Muscle layer of duodenum (tissue), 2 donors: ENCODE measurements at regions not wholly inside any gene's neighbourhood (a gene's known extent, or its start where the extent isn't known, plus 50 kb on each side); places are given as distances from the start of the nearest gene placed in this dataset.

Experiments
- H3K27ac ChIP-seq: one replicate; pipeline ENCODE4 v1.7.0; 2013; ENCODE audit warnings: mild to moderate bottlenecking, low read length
- H3K27me3 ChIP-seq: one replicate; pipeline ENCODE4 v1.7.0; 2013; ENCODE audit warnings: low read depth, mild to moderate bottlenecking, control low read depth, low read length
- H3K36me3 ChIP-seq, 2 donors: one replicate each; pipeline ENCODE4 v1.7.0; 2013; ENCODE audit warnings: low read length in 2 of 2, control low read depth in 1 of 2, mild to moderate bottlenecking in 1 of 2; ENCODE audit not compliant: insufficient read depth in 2 of 2, control insufficient read depth in 1 of 2
- H3K4me1 ChIP-seq, 2 donors: one replicate each; pipeline ENCODE4 v1.7.0; 2013; ENCODE audit warnings: low read length in 2 of 2, mild to moderate bottlenecking in 2 of 2, control low read depth in 1 of 2, moderate library complexity in 1 of 2; ENCODE audit not compliant: insufficient read depth in 2 of 2, control insufficient read depth in 1 of 2
- H3K4me3 ChIP-seq, 2 donors: one replicate each; pipeline ENCODE4 v1.7.0; 2013; ENCODE audit warnings: low read length in 2 of 2, low read depth in 1 of 2, mild to moderate bottlenecking in 1 of 2
- H3K9me3 ChIP-seq, 2 donors: one replicate each; pipeline ENCODE4 v1.7.0; 2013; ENCODE audit warnings: low read length in 2 of 2, control low read depth in 1 of 2, mild to moderate bottlenecking in 1 of 2; ENCODE audit not compliant: control insufficient read depth in 1 of 2
- donor health status: healthy.

DNA sequence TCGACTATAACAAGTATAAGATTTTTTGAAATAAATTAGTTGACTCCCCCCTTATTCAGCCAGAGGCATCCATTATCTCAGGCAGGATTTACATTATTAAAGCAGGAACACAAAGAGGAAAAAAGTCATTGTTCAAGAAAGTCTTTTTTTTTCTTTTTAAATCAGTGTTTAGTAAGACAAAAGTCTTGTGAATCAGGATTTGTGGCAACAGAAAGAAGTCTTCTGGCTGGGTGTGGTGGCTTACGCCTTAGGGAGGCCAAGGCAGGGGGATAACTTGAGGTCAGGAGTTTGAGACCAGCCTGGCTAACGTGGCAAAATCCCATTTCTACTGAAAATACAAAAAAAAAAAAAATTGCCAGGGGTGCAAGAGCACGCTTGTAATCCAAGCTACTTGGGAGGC lies 505.5 kb downstream of the LMO4 start:
- Histone ChIP-seq H3K27me3 (no peaks in the 10 kb centered on the region), H3K4me3 (no peak overlapping the region), H3K36me3 (no peaks in the 10 kb centered on the region)

GRCh38 chr1:87834941-87835340 lies 506.3 kb downstream of the LMO4 start:
- Histone ChIP-seq H3K27me3 (no peaks in the 10 kb centered on the region), H3K36me3 (no peaks in the 10 kb centered on the region), H3K4me3 (no peak overlapping the region), H3K27ac (no peak overlapping the region), H3K4me1 (no peaks in the 10 kb centered on the region), H3K9me3 (no peaks in the 10 kb centered on the region)

More for the DNA sequence above, 505.5 kb downstream of the LMO4 start:
- Histone ChIP-seq H3K27ac (no peak overlapping the region), H3K4me1 (no peaks in the 10 kb centered on the region), H3K9me3 (no peaks in the 10 kb centered on the region)

GRCh38 chr1:87840767-87841166 lies 512.1 kb downstream of the LMO4 start:
- Histone ChIP-seq H3K36me3 (no peaks in the 10 kb centered on the region), H3K9me3 (no peaks in the 10 kb centered on the region), H3K4me1 (no peaks in the 10 kb centered on the region), H3K4me3 (no peak overlapping the region), H3K27me3 (no peaks in the 10 kb centered on the region), H3K27ac (no peak overlapping the region)

GRCh38 chr1:87841332-87841731 lies 512.7 kb downstream of the LMO4 start:
- Histone ChIP-seq H3K27me3 (no peaks in the 10 kb centered on the region), H3K4me1 (no peaks in the 10 kb centered on the region), H3K9me3 (no peaks in the 10 kb centered on the region), H3K36me3 (no peaks in the 10 kb centered on the region), H3K27ac (no peak overlapping the region), H3K4me3 (no peak overlapping the region)

- no peaks in the 10 kb centered on the region for H3K4me1 ChIP-seq
- no peaks in the 10 kb centered on the region for H3K27me3 ChIP-seq
- H3K9me3 ChIP-seq: no peaks in the 10 kb centered on the region
- no peaks in the 10 kb centered on the region for H3K36me3 ChIP-seq
- no peak overlapping the region for H3K4me3 ChIP-seq
- H3K27ac ChIP-seq: no peak overlapping the region
Measured at GRCh38 chr1:87842156-87842555, 513.5 kb downstream of the LMO4 start.

- Histone ChIP-seq H3K36me3 (no peaks in the 10 kb centered on the region), H3K4me3 (no peak overlapping the region), H3K27ac (no peak overlapping the region), H3K9me3 (no peaks in the 10 kb centered on the region), H3K27me3 (no peaks in the 10 kb centered on the region), H3K4me1 (no peaks in the 10 kb centered on the region)
Measured at GRCh38 chr1:87844251-87844650, 515.6 kb downstream of the LMO4 start.

- no peaks in the 10 kb centered on the region for H3K9me3 ChIP-seq
- no peak overlapping the region for H3K27ac ChIP-seq
- H3K4me3 ChIP-seq: no peak overlapping the region
- H3K27me3 ChIP-seq: no peaks in the 10 kb centered on the region
- H3K4me1 ChIP-seq: no peaks in the 10 kb centered on the region
- no peaks in the 10 kb centered on the region for H3K36me3 ChIP-seq
Measured at GRCh38 chr1:87851490-87851889, 522.8 kb downstream of the LMO4 start.

GRCh38 chr1:87852410-87853161 lies 523.9 kb downstream of the LMO4 start:
- no peaks in the 10 kb centered on the region for H3K9me3 ChIP-seq
- no peak overlapping the region for H3K27ac ChIP-seq
- H3K4me3 ChIP-seq: no peak overlapping the region
- no peaks in the 10 kb centered on the region for H3K36me3 ChIP-seq
- no peaks in the 10 kb centered on the region for H3K4me1 ChIP-seq
- H3K27me3 ChIP-seq: no peaks in the 10 kb centered on the region

DNA sequence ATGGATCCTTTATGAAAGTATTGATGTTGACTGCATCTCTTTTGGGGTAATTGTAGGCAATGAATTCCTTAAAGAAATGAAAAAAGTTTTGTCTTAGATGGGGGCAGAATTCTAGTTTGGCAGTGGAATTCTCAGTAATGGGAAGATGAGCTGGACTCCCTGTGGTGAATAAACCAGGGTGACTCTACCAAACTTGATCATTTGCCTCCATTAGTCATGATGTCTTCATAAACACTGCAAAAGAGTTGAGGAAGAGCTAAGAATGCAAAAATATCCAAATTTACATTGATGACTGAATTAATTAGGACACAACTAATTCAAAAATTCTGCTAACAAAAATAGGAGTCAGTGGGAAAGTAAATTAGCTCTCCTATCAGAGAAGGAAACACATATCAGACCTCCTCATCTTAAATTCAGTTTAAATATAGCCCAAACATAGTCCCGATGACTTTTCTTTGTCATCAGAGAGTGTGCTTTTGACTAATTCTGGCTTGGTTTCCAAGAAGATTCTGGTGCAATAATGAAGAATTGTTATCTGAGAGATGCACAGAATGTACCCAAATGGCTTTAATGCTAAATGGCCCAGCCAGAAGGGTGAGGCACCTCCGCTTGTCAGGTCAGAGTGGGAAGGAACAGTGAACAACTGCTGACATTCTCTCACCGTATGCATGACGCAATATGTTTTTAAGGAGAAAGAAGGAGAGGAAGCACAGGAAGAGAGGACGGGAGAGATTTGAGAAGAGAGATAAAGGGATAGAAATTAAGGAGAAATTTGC lies 525.1 kb downstream of the LMO4 start:
- Histone ChIP-seq H3K36me3 (no peaks in the 10 kb centered on the region), H3K4me1 (no peaks in the 10 kb centered on the region), H3K4me3 (no peak overlapping the region), H3K27ac (no peak overlapping the region), H3K9me3 (peaks cover 0 to 1% of the 10 kb centered on the region in 2 donors), H3K27me3 (no peaks in the 10 kb centered on the region)

GRCh38 chr1:87863317-87863716 lies 534.6 kb downstream of the LMO4 start:
- Histone ChIP-seq H3K4me1 (no peaks in the 10 kb centered on the region), H3K27me3 (no peaks in the 10 kb centered on the region), H3K36me3 (no peaks in the 10 kb centered on the region), H3K4me3 (no peak overlapping the region), H3K27ac (no peak overlapping the region), H3K9me3 (peaks cover 0 to 11% of the 10 kb centered on the region in 2 donors)

DNA sequence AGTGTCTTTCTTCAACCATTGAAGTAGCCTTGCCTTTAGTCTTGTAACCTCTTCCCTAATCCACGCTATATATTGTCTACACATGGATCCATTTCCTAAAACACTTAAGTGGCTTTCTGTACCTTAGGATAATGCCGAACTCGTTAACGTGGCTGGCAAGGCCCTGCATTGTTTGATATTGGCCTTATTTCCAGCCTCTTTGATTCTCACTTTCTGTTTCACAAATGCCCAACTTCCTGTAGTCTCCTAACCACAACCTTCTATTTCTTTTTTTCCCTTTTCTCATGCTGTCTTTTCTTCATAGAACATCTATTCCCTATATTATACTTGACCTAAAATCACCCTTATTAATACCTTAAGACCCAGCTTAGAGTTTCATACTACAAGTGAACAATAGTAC lies 536.0 kb downstream of the LMO4 start:
- H3K27me3 ChIP-seq: no peaks in the 10 kb centered on the region
- H3K36me3 ChIP-seq: no peaks in the 10 kb centered on the region
- no peak overlapping the region for H3K4me3 ChIP-seq
- H3K4me1 ChIP-seq: no peaks in the 10 kb centered on the region
- no peak overlapping the region for H3K27ac ChIP-seq
- peaks cover 0 to 8% of the 10 kb centered on the region in 2 donors for H3K9me3 ChIP-seq
